GM18502 (cell line): ENCODE measurements at regions not wholly inside any gene's neighbourhood (a gene's known extent, or its start where the extent isn't known, plus 50 kb on each side); places are given as distances from the start of the nearest gene placed in this dataset.

Experiments
- ATAC-seq: cut with Tn5 transposase; IDR thresholded peaks from one replicate; pipeline ENCODE4 v1.9.1; 2021; ENCODE audit warnings: mild to moderate bottlenecking; ENCODE audit not compliant: unreplicated experiment, poor library complexity

GRCh38 chr3:69579306-69580041, 159.8 kb upstream of the MITF start:
- no peak for ATAC-seq

- no peak for ATAC-seq
Measured at GRCh38 chr3:69569520-69569919, 169.7 kb upstream of the MITF start.

- ATAC-seq, result no peak
Measured at GRCh38 chr3:69568951-69569350, 170.3 kb upstream of the MITF start.

GRCh38 chr3:69568458-69568857, 170.8 kb upstream of the MITF start:
- ATAC-seq, result no peak

- no peak for ATAC-seq
Measured at GRCh38 chr3:69567710-69568052, 171.6 kb upstream of the MITF start.

- no peak for ATAC-seq
Measured at GRCh38 chr3:69567023-69567709, 172.1 kb upstream of the MITF start.

- no peak for ATAC-seq
Measured at GRCh38 chr3:69566275-69566674, 173.0 kb upstream of the MITF start.

GRCh38 chr3:69565316-69565715, 173.9 kb upstream of the MITF start:
- no peak for ATAC-seq

GRCh38 chr3:69563981-69564380, 175.3 kb upstream of the MITF start:
- no peak for ATAC-seq

GRCh38 chr3:69563151-69563550, 176.1 kb upstream of the MITF start:
- ATAC-seq, result no peak

GRCh38 chr3:69562020-69562419, 176.1 kb upstream of the FRMD4B start:
- ATAC-seq, result no peak

GRCh38 chr3:69560818-69561217, 174.9 kb upstream of the FRMD4B start:
- ATAC-seq, result no peak

GRCh38 chr3:69560116-69560515, 174.2 kb upstream of the FRMD4B start:
- no peak for ATAC-seq

GRCh38 chr3:69558912-69559311, 173.0 kb upstream of the FRMD4B start:
- no peak for ATAC-seq

GRCh38 chr3:69554576-69554975, 168.7 kb upstream of the FRMD4B start:
- no peak for ATAC-seq

- ATAC-seq, result no peak
Measured at GRCh38 chr3:69553888-69554287, 168.0 kb upstream of the FRMD4B start.

GRCh38 chr3:69547461-69547880, 161.6 kb upstream of the FRMD4B start:
- no peak for ATAC-seq

- no peak for ATAC-seq
Measured at GRCh38 chr3:69542805-69543429, 157.0 kb upstream of the FRMD4B start.

GRCh38 chr3:69542089-69542804, 156.4 kb upstream of the FRMD4B start:
- no peak for ATAC-seq

- ATAC-seq, result no peak
Measured at GRCh38 chr3:69541711-69542088, 155.8 kb upstream of the FRMD4B start.
